C4-2B (cell line): ENCODE measurements at regions not wholly inside any gene's neighbourhood (a gene's known extent, or its start where the extent isn't known, plus 50 kb on each side); places are given as distances from the start of the nearest gene placed in this dataset.

Experiments used
- H3K27ac ChIP-seq: fragments of 450-650 bp; 2 replicates; pipeline ENCODE4 v1.5.1; 2017
- ZFX ChIP-seq: fragments of 450-650 bp; IDR thresholded peaks from 2 replicates; pipeline ENCODE4 v1.6.1; 2017
- TF ChIP-seq, protein P1 (sequence below): fragments of 450-650 bp; conservative IDR thresholded peaks from 2 replicates; pipeline ENCODE4 v1.5.1; 2017; ENCODE audit warnings: mild to moderate bottlenecking

DNA sequence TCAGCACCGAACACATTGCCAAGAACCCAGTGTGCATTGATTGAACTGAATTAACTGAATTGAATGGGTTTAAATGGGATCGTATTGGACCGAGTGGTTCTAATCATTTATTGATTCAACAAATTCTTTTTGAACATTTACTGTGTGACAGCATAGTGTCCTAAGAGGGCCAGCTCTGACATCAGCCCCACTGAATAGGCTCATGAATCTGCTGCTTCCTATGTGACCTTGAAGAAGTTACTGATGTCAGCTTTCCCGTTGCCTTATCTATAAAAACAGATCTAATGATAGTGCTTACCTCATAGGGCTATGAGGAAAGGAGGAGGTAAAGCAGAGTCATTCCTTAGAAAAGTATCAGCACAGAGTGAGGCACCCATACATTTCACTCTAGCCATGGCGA lies 226.3 kb downstream of the CBLN1 start:
- no peak overlapping the region for H3K27ac ChIP-seq
- no peak for TF ChIP-seq ZFX
- TF ChIP-seq, protein P1, sequence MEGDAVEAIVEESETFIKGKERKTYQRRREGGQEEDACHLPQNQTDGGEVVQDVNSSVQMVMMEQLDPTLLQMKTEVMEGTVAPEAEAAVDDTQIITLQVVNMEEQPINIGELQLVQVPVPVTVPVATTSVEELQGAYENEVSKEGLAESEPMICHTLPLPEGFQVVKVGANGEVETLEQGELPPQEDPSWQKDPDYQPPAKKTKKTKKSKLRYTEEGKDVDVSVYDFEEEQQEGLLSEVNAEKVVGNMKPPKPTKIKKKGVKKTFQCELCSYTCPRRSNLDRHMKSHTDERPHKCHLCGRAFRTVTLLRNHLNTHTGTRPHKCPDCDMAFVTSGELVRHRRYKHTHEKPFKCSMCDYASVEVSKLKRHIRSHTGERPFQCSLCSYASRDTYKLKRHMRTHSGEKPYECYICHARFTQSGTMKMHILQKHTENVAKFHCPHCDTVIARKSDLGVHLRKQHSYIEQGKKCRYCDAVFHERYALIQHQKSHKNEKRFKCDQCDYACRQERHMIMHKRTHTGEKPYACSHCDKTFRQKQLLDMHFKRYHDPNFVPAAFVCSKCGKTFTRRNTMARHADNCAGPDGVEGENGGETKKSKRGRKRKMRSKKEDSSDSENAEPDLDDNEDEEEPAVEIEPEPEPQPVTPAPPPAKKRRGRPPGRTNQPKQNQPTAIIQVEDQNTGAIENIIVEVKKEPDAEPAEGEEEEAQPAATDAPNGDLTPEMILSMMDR = no peak

DNA sequence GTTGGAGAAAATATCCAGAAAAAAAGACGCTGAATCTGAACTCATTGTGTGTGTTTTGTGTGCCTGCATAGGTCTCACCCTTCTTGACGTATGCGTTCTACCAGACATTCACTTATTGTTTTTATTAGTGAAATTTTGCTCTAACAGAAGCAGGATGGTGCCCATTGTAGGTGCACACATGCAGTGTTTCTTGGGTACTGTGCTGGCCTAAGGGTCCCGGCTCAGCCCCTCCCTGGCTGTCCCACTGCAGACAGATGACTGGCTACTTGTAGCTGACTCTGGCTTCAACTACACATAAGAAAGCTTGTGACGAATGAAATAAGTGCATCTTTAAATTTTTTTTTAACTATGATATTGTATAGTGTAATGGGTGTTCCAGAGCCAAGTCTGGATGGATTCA lies 227.0 kb downstream of the CBLN1 start:
- no peak for TF ChIP-seq ZFX
- TF ChIP-seq, protein P1 = no peak
- H3K27ac ChIP-seq = no peak overlapping the region

DNA sequence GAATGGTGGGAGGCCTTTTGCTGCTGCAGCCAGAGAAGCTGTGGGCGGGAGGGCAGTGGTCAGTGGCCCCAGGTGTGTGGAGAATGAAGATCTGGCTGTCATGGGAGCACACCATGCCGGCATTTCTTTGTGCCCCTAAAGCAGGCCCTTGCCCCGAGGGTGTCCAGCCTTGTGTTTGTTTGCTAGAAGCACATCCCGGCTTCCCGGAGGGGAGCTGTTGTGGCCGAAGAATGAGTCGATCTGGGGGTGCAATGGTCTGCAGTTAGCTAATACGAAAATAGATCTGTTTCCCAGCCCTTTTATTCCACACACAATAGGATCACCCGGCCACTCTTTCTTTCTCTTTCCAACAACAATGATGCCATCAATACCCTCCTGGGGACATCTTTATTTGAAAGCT lies 228.8 kb downstream of the CBLN1 start:
- TF ChIP-seq, protein P1 = no peak
- TF ChIP-seq ZFX = no peak
- H3K27ac ChIP-seq = no peak overlapping the region

DNA sequence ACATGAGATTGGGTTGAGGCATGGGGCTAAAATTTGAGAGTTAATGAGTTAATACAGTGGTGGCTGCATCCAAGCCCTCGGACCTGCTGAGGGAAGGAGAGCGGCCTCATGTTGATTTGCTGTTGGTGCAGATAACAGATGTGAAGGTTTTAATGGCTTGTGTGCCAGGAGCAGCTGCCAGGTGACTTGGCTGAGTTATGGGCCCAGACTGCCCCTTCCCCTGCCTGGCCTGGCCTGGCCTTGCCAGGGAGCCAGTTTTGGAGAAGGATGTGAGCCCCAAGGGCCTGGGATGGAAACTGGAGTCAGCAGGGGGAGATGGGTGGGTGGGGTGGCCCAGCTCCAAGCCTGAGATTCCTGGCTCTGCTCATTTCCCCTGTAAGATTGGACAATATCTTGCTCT lies 230.1 kb downstream of the CBLN1 start:
- no peak overlapping the region for H3K27ac ChIP-seq
- TF ChIP-seq, protein P1 = no peak
- no peak for TF ChIP-seq ZFX

DNA sequence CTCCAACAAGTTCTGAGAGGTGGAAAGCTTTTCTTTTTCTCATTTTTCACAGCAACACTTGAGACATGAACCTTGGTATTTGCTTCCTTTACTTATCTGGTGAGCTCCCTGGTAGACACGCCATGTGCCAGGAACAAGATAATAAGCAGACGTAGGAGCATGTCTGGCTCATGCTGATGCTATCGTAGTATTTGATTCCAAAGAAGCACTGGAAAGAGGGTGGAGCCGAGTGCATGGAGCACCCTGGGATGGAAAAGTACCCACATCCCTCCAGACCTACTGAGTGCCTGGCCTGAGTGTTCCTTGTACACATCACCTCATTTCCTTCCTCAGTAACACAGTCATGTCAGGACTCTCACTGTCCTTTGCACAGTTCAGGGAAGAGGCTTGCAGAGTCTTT lies 231.0 kb downstream of the CBLN1 start:
- no peak for TF ChIP-seq ZFX
- TF ChIP-seq, protein P1 = no peak

DNA sequence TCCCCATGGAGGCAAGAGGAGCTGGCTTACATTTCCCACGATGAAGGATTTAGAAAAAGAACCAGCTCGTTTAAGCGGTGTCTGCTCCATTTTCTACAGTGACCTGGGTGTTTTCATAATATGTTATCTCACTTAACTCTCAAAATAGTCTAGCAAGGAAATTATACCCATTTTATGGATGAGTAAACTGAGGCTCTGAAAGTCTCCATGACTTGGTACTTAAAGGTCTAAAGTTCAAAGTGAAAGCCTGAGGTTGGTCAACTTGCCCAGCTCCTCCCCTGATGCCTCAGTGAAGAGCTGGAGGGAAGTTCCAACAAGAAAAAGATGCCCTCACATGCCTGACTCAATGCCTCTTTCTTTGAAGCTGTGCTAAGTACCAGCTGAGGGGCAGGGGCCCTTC lies 232.0 kb downstream of the CBLN1 start:
- no peak overlapping the region for H3K27ac ChIP-seq
- no peak for TF ChIP-seq ZFX
- TF ChIP-seq, protein P1 = no peak

More for the DNA sequence above, 231.0 kb downstream of the CBLN1 start:
- H3K27ac ChIP-seq = no peak overlapping the region

DNA sequence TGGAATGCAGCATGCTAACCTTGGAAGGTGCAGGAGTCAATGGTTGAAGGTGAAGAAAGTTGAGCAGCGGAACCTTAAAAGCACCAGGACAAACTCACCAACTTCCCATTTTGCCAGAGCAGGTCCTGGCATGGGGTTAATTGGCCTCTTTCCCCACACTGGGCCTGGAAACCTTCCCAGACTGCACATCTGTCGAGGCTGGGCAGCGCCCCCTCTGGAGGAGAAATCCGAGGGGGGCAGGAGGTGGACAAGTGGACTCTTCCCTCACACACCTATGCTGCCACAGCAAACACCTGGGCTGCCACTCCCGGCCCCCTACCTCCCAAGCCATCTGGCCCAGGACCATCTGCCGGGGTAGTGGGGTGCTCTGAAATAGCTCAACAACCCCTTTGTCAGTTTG lies 232.4 kb downstream of the CBLN1 start:
- H3K27ac ChIP-seq = no peak overlapping the region
- TF ChIP-seq, protein P1 = no peak
- no peak for TF ChIP-seq ZFX
